NT2/D1 (cell line): ENCODE measurements at regions not wholly inside any gene's neighbourhood (a gene's known extent, or its start where the extent isn't known, plus 50 kb on each side); places are given as distances from the start of the nearest gene placed in this dataset.
"Not testable (repeated sequence)": the region's sequence is repeated elsewhere in the genome, so short reads cannot be mapped to it uniquely, and the experiment has no call there.

Source experiments
- DNase-seq: peaks from one replicate; pipeline ENCODE4 v3.0.0-alpha.2; 2011; ENCODE audit warnings: low read depth, low spot score
- H3K27me3 ChIP-seq: 2 replicates; pipeline ENCODE4 v1.6.0; 2011; ENCODE audit warnings: mild to moderate bottlenecking; ENCODE audit not compliant: insufficient read length, insufficient read depth
- H3K36me3 ChIP-seq: 2 replicates; pipeline ENCODE4 v1.6.1; 2011; ENCODE audit warnings: mild to moderate bottlenecking, low read length, mixed read lengths; ENCODE audit not compliant: insufficient read depth, insufficient read length
- H3K4me1 ChIP-seq: 2 replicates; pipeline ENCODE4 v1.5.1; 2011; ENCODE audit not compliant: insufficient read depth, insufficient read length
- H3K4me3 ChIP-seq: 2 replicates; pipeline ENCODE4 v1.5.1; 2011; ENCODE audit warnings: low read depth; ENCODE audit not compliant: insufficient read length
- H3K9ac ChIP-seq: 2 replicates; pipeline ENCODE4 v1.6.0; 2011; ENCODE audit warnings: low read depth; ENCODE audit not compliant: insufficient read length
- H3K9me3 ChIP-seq: 2 replicates; pipeline ENCODE4 v1.5.1; 2011; ENCODE audit warnings: mild to moderate bottlenecking, low read length; ENCODE audit not compliant: insufficient read depth
- SUZ12 ChIP-seq: IDR thresholded peaks from 2 replicates; pipeline ENCODE4 v1.6.1; 2011; ENCODE audit not compliant: insufficient read length, insufficient read depth; ENCODE audit errors: extremely low read depth
- YY1 ChIP-seq: IDR thresholded peaks from 2 replicates; pipeline ENCODE4 v1.6.1; 2011; ENCODE audit not compliant: insufficient read length, insufficient read depth
- ZNF274 ChIP-seq: IDR thresholded peaks from 2 replicates; pipeline ENCODE4 v1.6.1; 2011; ENCODE audit warnings: mild to moderate bottlenecking, low read depth, low read length

GRCh38 chr12:18825138-18825537, 87.2 kb downstream of the CAPZA3 start:
- no peaks in the 10 kb centered on the region for H3K36me3 ChIP-seq
- DNase-seq = no peak
- no peak overlapping the region for H3K4me3 ChIP-seq
- H3K9me3 ChIP-seq = peaks cover 19% of the 10 kb centered on the region
- H3K4me1 ChIP-seq = no peaks in the 10 kb centered on the region
- no peaks in the 10 kb centered on the region for H3K27me3 ChIP-seq
- TF ChIP-seq SUZ12 = no peak
- TF ChIP-seq ZNF274 = no peak
- H3K9ac ChIP-seq = no peak overlapping the region

GRCh38 chr12:18827913-18828312, 90.0 kb downstream of the CAPZA3 start:
- DNase-seq = no peak
- H3K27me3 ChIP-seq = no peaks in the 10 kb centered on the region
- H3K4me1 ChIP-seq = no peaks in the 10 kb centered on the region
- H3K36me3 ChIP-seq = no peaks in the 10 kb centered on the region
- no peak for TF ChIP-seq ZNF274
- TF ChIP-seq YY1 = no peak
- TF ChIP-seq SUZ12 = no peak
- H3K9ac ChIP-seq = no peak overlapping the region
- H3K4me3 ChIP-seq = no peak overlapping the region
- H3K9me3 ChIP-seq = peaks cover 19% of the 10 kb centered on the region

GRCh38 chr12:18828483-18828882, 90.6 kb downstream of the CAPZA3 start:
- no peak for TF ChIP-seq YY1
- no peak for TF ChIP-seq SUZ12
- TF ChIP-seq ZNF274 = no peak
- DNase-seq = no peak

DNA sequence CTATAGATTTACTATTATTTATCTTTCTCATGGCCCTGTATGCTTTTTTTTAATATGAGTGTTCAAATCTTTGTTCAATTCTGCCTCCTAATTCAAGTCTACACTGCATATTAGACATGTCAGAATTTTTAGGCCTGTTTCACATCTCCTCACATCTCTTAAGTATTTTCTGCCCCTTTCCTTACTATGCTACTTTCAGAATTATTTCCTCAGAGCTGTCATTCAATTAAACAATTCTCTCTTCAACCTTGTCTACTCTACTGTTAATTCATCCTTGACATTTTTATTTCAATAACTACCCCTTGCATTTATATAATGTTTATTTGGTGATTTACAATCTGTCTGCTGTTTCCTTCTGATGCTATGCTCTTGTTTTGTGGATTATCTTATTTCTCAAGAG, 91.1 kb downstream of the CAPZA3 start:
- TF ChIP-seq ZNF274 (no peak), SUZ12 (no peak), YY1 (no peak)
- DNase-seq = no peak
- H3K27me3 ChIP-seq = no peaks in the 10 kb centered on the region
- H3K4me1 ChIP-seq = no peaks in the 10 kb centered on the region
- peaks cover 19% of the 10 kb centered on the region for H3K9me3 ChIP-seq
- no peak overlapping the region for H3K9ac ChIP-seq
- H3K36me3 ChIP-seq = no peaks in the 10 kb centered on the region
- no peak overlapping the region for H3K4me3 ChIP-seq

More at GRCh38 chr12:18828483-18828882, 90.6 kb downstream of the CAPZA3 start:
- no peaks in the 10 kb centered on the region for H3K36me3 ChIP-seq
- no peaks in the 10 kb centered on the region for H3K4me1 ChIP-seq
- H3K4me3 ChIP-seq = no peak overlapping the region
- no peak overlapping the region for H3K9ac ChIP-seq
- peaks cover 19% of the 10 kb centered on the region for H3K9me3 ChIP-seq
- no peaks in the 10 kb centered on the region for H3K27me3 ChIP-seq

- H3K36me3 ChIP-seq, DNase-seq, H3K4me1 ChIP-seq, H3K27me3 ChIP-seq, H3K9ac ChIP-seq, H3K4me3 ChIP-seq: not testable (repeated sequence)
- peaks cover 19% of the 10 kb centered on the region for H3K9me3 ChIP-seq
These were observed 95.0 kb downstream of the CAPZA3 start for GRCh38 chr12:18832932-18833331.

- no peaks in the 10 kb centered on the region for H3K36me3 ChIP-seq
- DNase-seq = no peak
These were observed 99.1 kb downstream of the CAPZA3 start for GRCh38 chr12:18837025-18837424.

DNA sequence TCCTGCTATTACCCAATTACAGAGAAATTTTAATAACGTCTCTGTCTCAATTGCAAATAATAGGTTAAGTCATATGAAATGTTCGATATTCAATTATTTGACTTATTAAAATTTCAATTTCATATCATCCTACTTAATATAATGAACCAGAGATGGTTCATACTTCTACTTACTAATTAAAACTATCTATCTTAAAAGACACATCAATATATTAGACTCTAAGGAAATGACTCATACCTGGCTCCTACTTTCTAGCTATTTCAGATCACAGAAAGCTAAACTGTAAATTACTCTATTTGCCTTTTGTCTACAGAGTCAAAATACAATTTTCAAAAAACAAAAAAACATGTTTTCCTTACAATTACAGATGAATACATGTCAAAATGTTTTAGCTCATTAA, 99.6 kb downstream of the CAPZA3 start:
- H3K4me1 ChIP-seq = no peaks in the 10 kb centered on the region
- no peaks in the 10 kb centered on the region for H3K27me3 ChIP-seq
- H3K4me3 ChIP-seq = no peak overlapping the region
- no peak overlapping the region for H3K9ac ChIP-seq
- H3K9me3 ChIP-seq = no peaks in the 10 kb centered on the region
- no peaks in the 10 kb centered on the region for H3K36me3 ChIP-seq
- DNase-seq = no peak
- TF ChIP-seq YY1 (no peak), ZNF274 (no peak), SUZ12 (no peak)

More at GRCh38 chr12:18837025-18837424, 99.1 kb downstream of the CAPZA3 start:
- TF ChIP-seq ZNF274 (no peak), YY1 (no peak), SUZ12 (no peak)
- Histone ChIP-seq H3K9ac (no peak overlapping the region), H3K4me3 (no peak overlapping the region), H3K4me1 (no peaks in the 10 kb centered on the region), H3K9me3 (no peaks in the 10 kb centered on the region), H3K27me3 (no peaks in the 10 kb centered on the region)

DNA sequence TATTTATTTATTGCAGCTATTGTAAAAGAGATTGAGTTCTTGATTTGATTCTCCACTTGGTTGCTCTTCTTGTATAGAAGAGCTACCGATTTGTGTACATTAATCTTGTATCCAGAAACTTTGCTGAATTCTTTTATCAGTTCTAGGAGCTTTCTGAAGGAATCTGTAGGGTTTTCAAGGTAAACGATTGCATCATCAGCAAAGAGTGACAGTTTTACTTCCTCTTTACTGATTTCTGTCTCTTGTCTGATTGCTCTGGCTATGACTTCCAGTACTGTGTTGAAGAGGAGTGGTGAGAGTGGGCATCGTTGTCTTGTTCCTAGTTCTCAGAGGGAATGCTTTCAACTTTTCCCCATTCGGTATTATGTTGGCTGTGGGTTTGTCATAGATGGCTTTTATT, 103.1 kb downstream of the CAPZA3 start:
- not testable (repeated sequence) for H3K36me3 ChIP-seq, H3K27me3 ChIP-seq, H3K4me1 ChIP-seq, H3K9me3 ChIP-seq, H3K9ac ChIP-seq, H3K4me3 ChIP-seq, DNase-seq
